Muscle of leg (tissue), 3 donors: ENCODE measurements at regions not wholly inside any gene's neighbourhood (a gene's known extent, or its start where the extent isn't known, plus 50 kb on each side); places are given as distances from the start of the nearest gene placed in this dataset.

Source experiments
- DNase-seq: peaks from one replicate; pipeline ENCODE4 v3.0.0; 2013
- H3K27ac ChIP-seq: one replicate; pipeline ENCODE4 v1.5.1; 2013; ENCODE audit warnings: mild to moderate bottlenecking, low read length, control low read depth
- H3K27me3 ChIP-seq: one replicate; pipeline ENCODE4 v1.6.1; 2013; ENCODE audit warnings: low read length; ENCODE audit not compliant: control insufficient read depth, insufficient read depth
- H3K36me3 ChIP-seq: one replicate; pipeline ENCODE4 v1.6.1; 2013; ENCODE audit warnings: low read length; ENCODE audit not compliant: control insufficient read depth, insufficient read depth
- H3K4me1 ChIP-seq: one replicate; pipeline ENCODE4 v1.6.1; 2013; ENCODE audit warnings: low read length; ENCODE audit not compliant: control insufficient read depth, insufficient read depth
- H3K4me3 ChIP-seq: one replicate; pipeline ENCODE4 v1.5.1; 2013; ENCODE audit warnings: low read length, control low read depth
- H3K9me3 ChIP-seq: replicated peaks from 2 replicates; pipeline ENCODE4 v1.6.1; 2013; ENCODE audit warnings: low read depth, low read length; ENCODE audit not compliant: control insufficient read depth
- WGBS: methylation state at CpG from one replicate; pipeline ENCODE4 v1.1.5; 2013; ENCODE audit warnings: missing lambda C conversion rate; ENCODE audit not compliant: insufficient coverage; 5-methylcytosine and 5-hydroxymethylcytosine counted together

- H3K4me3 ChIP-seq = no peak overlapping the region
- peak overlapping the region; percentile 77 for H3K27ac ChIP-seq
- peak; percentile 95 for DNase-seq
- no peaks in the 10 kb centered on the region for H3K9me3 ChIP-seq
- no peaks in the 10 kb centered on the region for H3K27me3 ChIP-seq
- H3K4me1 ChIP-seq = peaks cover 11% of the 10 kb centered on the region
- H3K36me3 ChIP-seq = no peaks in the 10 kb centered on the region
- 50% methylated on average over 3 of the region's 13 CpGs for WGBS
These were observed 92.5 kb upstream of the VIPR2 start for GRCh38 chr7:159237022-159237653.

GRCh38 chr7:159231017-159231416, 86.3 kb upstream of the VIPR2 start:
- Histone ChIP-seq H3K36me3 (no peaks in the 10 kb centered on the region), H3K27ac (no peak overlapping the region), H3K9me3 (no peaks in the 10 kb centered on the region), H3K27me3 (peaks cover 2% of the 10 kb centered on the region), H3K4me3 (no peak overlapping the region), H3K4me1 (peaks cover 6% of the 10 kb centered on the region)
- WGBS = 90% methylated on average over 33 of the region's 33 CpGs
- no peak for DNase-seq

GRCh38 chr7:159229683-159230475, 85.2 kb upstream of the VIPR2 start:
- peaks cover 2% of the 10 kb centered on the region for H3K27me3 ChIP-seq
- DNase-seq = no peak
- WGBS = 87% methylated on average over 13 of the region's 13 CpGs

GRCh38 chr7:159227433-159227832, 82.8 kb upstream of the VIPR2 start:
- WGBS = no CpG with 5 or more reads among the region's 5 CpGs
- H3K9me3 ChIP-seq = no peaks in the 10 kb centered on the region
- H3K27ac ChIP-seq = no peak overlapping the region
- no peaks in the 10 kb centered on the region for H3K36me3 ChIP-seq
- peaks cover 5% of the 10 kb centered on the region for H3K27me3 ChIP-seq
- H3K4me3 ChIP-seq = no peak overlapping the region
- H3K4me1 ChIP-seq = peaks cover 6% of the 10 kb centered on the region
- no peak for DNase-seq

More at GRCh38 chr7:159229683-159230475, 85.2 kb upstream of the VIPR2 start:
- Histone ChIP-seq H3K27ac (no peak overlapping the region), H3K4me3 (no peak overlapping the region), H3K4me1 (peaks cover 6% of the 10 kb centered on the region), H3K9me3 (no peaks in the 10 kb centered on the region), H3K36me3 (no peaks in the 10 kb centered on the region)

GRCh38 chr7:159226011-159226702, 81.5 kb upstream of the VIPR2 start:
- Histone ChIP-seq H3K36me3 (no peaks in the 10 kb centered on the region), H3K27me3 (peaks cover 5% of the 10 kb centered on the region), H3K27ac (no peak overlapping the region), H3K9me3 (no peaks in the 10 kb centered on the region), H3K4me1 (peaks cover 6% of the 10 kb centered on the region), H3K4me3 (no peak overlapping the region)
- 88% methylated on average over 1 of the region's 6 CpGs for WGBS
- DNase-seq = no peak

GRCh38 chr7:159218607-159219006, 73.9 kb upstream of the VIPR2 start:
- H3K27ac ChIP-seq = no peak overlapping the region
- DNase-seq = no peak
- WGBS = 60% methylated on average over 1 of the region's 7 CpGs
- no peak overlapping the region for H3K4me3 ChIP-seq
- peaks cover 5% of the 10 kb centered on the region for H3K27me3 ChIP-seq
- H3K4me1 ChIP-seq = peaks cover 3% of the 10 kb centered on the region
- no peaks in the 10 kb centered on the region for H3K9me3 ChIP-seq
- H3K36me3 ChIP-seq = no peaks in the 10 kb centered on the region

GRCh38 chr7:159218170-159218569, 73.5 kb upstream of the VIPR2 start:
- no peak overlapping the region for H3K27ac ChIP-seq
- H3K36me3 ChIP-seq = no peaks in the 10 kb centered on the region
- WGBS = no CpG with 5 or more reads among the region's 1 CpG
- peaks cover 7% of the 10 kb centered on the region for H3K4me1 ChIP-seq
- DNase-seq = no peak
- no peaks in the 10 kb centered on the region for H3K9me3 ChIP-seq
- no peak overlapping the region for H3K4me3 ChIP-seq
- peaks cover 5% of the 10 kb centered on the region for H3K27me3 ChIP-seq

- Histone ChIP-seq H3K9me3 (no peaks in the 10 kb centered on the region), H3K4me3 (no peak overlapping the region), H3K4me1 (peaks cover 29% of the 10 kb centered on the region), H3K27ac (no peak overlapping the region), H3K27me3 (peaks cover 2% of the 10 kb centered on the region), H3K36me3 (no peaks in the 10 kb centered on the region)
- WGBS = 91% methylated on average over 3 of the region's 4 CpGs
- no peak for DNase-seq
These were observed 70.4 kb upstream of the VIPR2 start for GRCh38 chr7:159215076-159215475.

GRCh38 chr7:159213253-159213652, 68.6 kb upstream of the VIPR2 start:
- H3K4me1 ChIP-seq = peaks cover 35% of the 10 kb centered on the region
- DNase-seq = no peak
- no peaks in the 10 kb centered on the region for H3K36me3 ChIP-seq
- no peak overlapping the region for H3K4me3 ChIP-seq
- whole genome bisulfite sequencing = no CpG with 5 or more reads among the region's 2 CpGs
- no peak overlapping the region for H3K27ac ChIP-seq
- H3K27me3 ChIP-seq = peaks cover 2% of the 10 kb centered on the region
- H3K9me3 ChIP-seq = no peaks in the 10 kb centered on the region

GRCh38 chr7:159212226-159212625, 67.6 kb upstream of the VIPR2 start:
- H3K27ac ChIP-seq = peak overlapping the region; percentile 37
- no peak overlapping the region for H3K4me3 ChIP-seq
- H3K36me3 ChIP-seq = no peaks in the 10 kb centered on the region
- WGBS = 79% methylated on average over 3 of the region's 4 CpGs
- DNase-seq = no peak
- peaks cover 2% of the 10 kb centered on the region for H3K27me3 ChIP-seq
- H3K9me3 ChIP-seq = no peaks in the 10 kb centered on the region
- H3K4me1 ChIP-seq = peaks cover 35% of the 10 kb centered on the region
